Keratinocyte (primary cell): ENCODE measurements at regions not wholly inside any gene's neighbourhood (a gene's known extent, or its start where the extent isn't known, plus 50 kb on each side); places are given as distances from the start of the nearest gene placed in this dataset.

Experiments used
- EZH2 ChIP-seq: IDR thresholded peaks from one replicate; pipeline ENCODE4 v1.6.1; 2012; ENCODE audit warnings: inconsistent platforms, mild to moderate bottlenecking, low read length, moderate library complexity
- TF ChIP-seq, protein P1 (sequence below), 3 experiments: IDR thresholded peaks in 1 of 3; conservative IDR thresholded peaks in 1 of 3; optimal IDR thresholded peaks in 1 of 3; 2 replicates in 2 of 3; 3 replicates in 1 of 3; pipeline versions ENCODE3 to v1.5.1; 2011; ENCODE audit warnings: low read length in 3 of 3, mild to moderate bottlenecking in 3 of 3, moderate library complexity in 2 of 3, control low read depth in 1 of 3, inconsistent platforms in 1 of 3; ENCODE audit not compliant: insufficient read depth in 2 of 3; ENCODE audit errors: extremely low read depth in 1 of 3

DNA sequence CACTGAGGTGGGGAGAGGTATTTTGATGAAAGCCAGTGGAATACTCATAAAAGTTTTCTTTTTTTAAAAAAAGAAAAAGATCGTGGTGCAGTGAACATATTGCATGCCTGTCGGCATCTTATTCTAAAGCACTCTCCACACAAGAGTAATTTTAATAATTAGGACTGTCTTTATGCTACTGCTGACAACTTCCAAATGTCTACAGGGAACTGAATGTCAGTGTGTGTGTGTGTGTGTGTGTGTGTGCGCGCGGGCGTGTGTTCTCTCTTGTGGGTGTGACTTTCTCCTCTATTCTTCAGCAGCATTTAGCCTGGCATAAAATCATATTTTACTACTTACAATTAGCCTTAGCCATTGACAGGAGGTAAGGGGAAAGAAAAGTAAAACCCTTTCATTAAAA is 268.5 kb downstream of the C3orf38 start:
- TF ChIP-seq, protein P1, sequence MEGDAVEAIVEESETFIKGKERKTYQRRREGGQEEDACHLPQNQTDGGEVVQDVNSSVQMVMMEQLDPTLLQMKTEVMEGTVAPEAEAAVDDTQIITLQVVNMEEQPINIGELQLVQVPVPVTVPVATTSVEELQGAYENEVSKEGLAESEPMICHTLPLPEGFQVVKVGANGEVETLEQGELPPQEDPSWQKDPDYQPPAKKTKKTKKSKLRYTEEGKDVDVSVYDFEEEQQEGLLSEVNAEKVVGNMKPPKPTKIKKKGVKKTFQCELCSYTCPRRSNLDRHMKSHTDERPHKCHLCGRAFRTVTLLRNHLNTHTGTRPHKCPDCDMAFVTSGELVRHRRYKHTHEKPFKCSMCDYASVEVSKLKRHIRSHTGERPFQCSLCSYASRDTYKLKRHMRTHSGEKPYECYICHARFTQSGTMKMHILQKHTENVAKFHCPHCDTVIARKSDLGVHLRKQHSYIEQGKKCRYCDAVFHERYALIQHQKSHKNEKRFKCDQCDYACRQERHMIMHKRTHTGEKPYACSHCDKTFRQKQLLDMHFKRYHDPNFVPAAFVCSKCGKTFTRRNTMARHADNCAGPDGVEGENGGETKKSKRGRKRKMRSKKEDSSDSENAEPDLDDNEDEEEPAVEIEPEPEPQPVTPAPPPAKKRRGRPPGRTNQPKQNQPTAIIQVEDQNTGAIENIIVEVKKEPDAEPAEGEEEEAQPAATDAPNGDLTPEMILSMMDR (optimal IDR thresholded peaks at IDR 0.05 in 1 of 3, IDR thresholded peaks at IDR 0.05 in 1 of 3, conservative IDR thresholded peaks at IDR 0.05 in 1 of 3; ENCODE audit: extremely low read depth in 1 of 3, insufficient read depth in 2 of 3, low read length in 3 of 3): no peak
- no peak for TF ChIP-seq EZH2
